HS-5 (cell line): ENCODE measurements at regions not wholly inside any gene's neighbourhood (a gene's known extent, or its start where the extent isn't known, plus 50 kb on each side); places are given as distances from the start of the nearest gene placed in this dataset.

Experiments used
- DNase-seq: peaks from one replicate; pipeline ENCODE4 v3.0.0-alpha.2; 2012; ENCODE audit warnings: low read depth

DNA sequence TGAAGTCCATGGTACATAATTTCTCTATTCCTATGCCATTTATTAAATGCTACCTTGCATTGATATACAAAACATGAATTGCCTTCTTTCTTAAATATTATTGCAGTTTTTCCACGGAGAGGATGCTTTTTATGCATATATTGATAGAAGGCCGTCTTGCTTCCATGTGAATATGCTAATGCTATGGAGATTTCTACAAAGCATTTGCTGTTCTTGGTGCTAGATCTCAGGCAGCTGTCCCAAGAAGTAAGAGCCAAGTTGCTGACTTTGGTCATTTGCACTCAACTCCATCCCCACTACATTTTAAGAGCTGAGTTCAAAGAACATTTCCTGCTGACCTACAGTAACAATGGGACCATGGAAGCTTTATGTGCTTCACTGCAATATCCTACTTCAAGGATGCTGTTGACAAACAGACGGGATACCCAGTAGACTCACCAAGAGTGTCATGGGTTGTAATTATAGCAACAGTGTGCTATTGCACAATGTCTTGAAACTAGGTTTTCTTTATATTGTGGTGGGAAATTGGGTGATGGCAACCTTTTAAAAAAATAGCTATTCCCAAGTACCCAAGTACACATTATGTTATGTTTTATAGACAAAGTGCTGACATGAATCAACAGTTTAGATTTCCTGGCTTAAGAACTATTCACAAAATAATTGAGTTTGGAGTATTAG lies 1172.4 kb upstream of the PIK3C3 start:
- no peak for DNase-seq

DNA sequence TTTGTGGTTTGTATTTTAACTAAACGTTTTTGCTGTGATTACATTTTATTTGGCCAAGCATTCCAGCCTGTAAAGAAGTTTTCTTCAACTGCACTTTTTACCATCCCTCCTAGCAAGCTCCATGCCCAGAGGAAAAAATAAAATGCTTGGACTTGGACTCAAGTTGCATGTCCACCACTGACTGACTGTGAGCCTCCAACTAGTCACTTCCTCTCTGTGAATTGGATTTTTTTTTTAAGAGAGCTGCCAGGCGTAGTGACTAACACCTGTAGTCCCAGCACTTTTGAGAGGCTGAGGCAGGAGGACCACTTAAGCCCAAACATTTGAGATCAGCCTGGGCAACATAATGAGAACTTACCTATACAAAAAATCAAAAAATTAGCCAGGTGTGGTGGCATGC lies 1185.2 kb upstream of the PIK3C3 start:
- DNase-seq = no peak

DNA sequence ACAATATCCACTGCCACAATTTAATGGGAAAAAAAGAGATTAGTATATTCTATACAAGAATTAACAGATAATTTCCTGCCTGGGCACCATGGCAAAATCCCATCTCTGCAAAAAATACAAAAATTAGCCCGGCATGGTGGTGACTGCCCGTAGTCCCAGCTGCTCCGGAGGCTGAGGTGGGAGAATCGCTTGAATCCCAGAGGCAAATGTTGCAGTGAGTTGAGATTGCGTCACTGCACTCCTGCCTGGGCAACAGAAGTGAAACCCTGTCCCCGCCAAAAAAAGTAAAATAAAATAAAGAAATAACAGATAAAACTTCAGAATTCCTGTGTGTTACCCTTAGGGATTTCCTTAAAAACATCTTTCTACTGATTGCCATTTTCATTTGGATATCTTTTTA lies 1194.8 kb upstream of the PIK3C3 start:
- DNase-seq = no peak

DNA sequence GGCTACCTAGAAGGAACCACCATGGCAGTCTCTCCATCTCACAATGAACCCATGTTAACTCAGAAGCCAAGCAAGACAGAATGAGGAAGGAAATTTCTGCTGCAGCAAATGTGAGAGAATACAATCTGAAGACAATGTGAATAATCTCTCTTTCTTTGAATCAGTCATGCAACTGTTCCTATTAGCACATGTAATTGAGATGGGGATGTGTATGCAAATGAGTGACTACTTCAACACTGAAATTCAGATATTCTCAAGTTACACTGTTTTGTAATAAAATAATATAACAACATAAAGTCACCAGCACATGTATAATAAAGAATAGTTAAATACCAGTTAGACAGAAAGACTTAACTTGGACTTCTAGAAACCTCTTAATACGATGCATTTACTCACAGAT lies 1200.6 kb upstream of the PIK3C3 start:
- DNase-seq = no peak

GRCh38 chr18:40752316-40752715 lies 1202.7 kb upstream of the PIK3C3 start:
- no peak for DNase-seq

DNA sequence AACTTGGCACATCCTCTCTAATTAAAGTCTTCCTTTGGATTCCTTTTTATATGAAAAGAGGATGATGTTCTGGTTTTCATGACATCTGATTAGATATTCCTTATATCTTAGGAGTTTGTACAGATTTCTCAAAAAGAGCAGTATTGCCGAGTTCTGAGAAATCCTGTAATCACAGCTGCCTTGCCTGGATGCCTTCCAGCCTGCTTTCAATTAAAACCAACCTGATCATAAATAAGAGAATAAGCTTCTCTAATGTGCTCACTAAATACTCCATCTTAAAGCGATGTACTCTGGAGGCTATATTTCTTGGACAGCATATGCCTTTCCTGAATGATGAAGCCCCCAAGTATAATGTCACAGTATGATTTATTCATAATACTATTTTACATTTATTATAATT lies 1203.8 kb upstream of the PIK3C3 start:
- DNase-seq = no peak

DNA sequence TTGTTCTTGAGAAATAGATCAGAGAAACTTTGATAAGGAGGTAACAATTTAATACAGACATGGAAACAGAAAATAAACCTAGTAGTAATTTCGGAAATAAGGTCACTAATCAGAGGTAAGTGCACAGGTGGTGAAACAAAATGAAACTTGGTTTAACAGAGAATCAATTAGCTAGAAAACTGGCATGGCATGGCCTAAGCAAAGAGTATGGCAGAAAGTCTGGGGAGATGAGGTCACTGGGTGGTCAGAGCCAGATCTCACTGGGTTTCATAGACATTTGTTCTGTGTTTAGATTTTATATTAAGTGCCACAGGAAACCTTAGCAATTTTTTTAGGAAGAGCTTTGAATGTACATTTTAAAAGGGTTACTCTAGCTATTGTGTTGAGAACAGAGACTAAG lies 1216.0 kb upstream of the PIK3C3 start:
- DNase-seq = no peak

DNA sequence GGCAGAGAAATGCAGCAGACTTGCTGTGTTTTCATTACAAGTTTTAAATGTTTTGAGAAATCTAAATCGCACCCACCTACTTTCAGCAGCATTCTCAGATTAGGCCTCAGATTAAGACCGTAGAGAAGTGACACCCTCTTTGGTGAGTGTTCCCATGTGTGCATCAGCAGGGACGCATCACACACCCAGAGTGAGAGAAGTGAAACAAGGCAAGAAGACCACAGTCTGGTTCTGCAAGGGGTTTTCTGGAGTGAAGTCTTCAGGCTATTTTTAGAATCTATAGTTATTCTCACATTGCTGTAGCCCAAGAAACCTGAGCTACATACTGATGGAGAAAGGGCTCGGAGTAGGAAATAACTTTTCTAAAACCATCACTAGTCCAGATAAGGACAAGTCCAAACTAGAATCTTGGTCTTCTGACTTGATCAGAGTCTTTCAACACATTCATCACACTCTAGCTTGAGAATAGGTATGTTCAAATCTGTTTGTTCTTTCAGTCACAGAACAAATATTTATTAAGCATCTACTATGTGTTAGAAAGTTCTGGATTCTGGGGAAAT lies 1216.6 kb upstream of the PIK3C3 start:
- DNase-seq = no peak

DNA sequence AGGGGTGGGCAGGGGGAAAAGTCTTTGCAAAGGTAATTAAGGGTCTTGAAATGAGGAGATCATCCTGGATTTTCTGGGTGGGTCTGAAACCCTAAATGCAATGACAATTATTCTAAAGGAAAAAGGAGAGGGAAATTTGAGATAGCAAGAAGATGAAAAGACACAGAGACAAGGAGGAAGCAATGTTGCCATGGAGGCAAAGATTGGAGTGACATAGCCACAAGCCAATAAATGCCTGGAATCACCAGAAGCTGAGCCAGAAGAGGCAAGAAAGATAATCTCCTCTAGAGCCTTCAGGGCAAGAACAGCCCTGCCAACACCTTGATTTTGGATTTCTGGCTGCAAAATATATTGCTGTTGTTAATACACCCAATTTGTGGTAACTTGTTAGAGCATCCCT lies 1246.3 kb upstream of the PIK3C3 start:
- no peak for DNase-seq

- no peak for DNase-seq
Observed at GRCh38 chr18:40707797-40708196, 1247.2 kb upstream of the PIK3C3 start.

- no peak for DNase-seq
Observed at GRCh38 chr18:40698129-40698528, 1256.9 kb upstream of the PIK3C3 start.

DNA sequence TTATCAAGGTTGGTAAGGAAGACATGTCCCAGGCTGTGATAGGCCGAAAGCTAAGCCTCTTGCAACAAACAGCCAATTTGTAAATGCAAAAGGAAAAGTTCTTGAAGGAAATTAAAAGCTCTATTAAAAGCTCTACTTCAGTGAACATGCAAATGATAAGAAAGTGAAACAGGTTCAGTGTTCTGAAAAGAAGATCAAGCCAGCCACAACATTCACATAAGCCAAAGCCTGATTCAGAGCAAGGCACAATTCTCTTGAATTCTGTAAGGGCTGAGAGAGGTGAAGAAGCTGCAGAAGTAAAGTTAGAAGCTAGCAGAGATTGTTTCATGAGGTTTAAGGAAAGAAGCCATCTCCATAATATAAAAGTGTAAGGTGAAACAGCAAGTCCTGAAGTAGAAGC lies 1259.5 kb upstream of the PIK3C3 start:
- no peak for DNase-seq

GRCh38 chr18:40692871-40693270 lies 1262.2 kb upstream of the PIK3C3 start:
- no peak for DNase-seq

- no peak for DNase-seq
Observed at GRCh38 chr18:40690062-40690461, 1265.0 kb upstream of the PIK3C3 start.

DNA sequence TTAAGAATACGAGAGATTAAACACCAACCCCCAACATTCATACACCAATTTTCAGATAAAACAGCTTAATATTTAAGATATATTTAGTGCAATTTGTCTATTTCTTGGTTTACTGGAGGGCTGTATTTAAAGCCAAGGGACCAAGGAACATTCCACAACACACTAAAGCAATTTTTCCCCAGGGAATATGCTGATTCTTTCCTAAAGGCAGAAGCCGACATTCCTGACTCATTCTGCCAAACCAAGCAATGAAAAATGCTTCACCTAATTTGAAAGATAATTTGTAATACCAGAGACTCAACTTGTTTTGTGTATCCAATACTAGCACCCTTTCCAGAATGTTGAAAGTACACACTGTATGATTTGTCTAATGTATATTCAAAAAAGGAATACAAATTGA lies 1267.6 kb upstream of the PIK3C3 start:
- no peak for DNase-seq

DNA sequence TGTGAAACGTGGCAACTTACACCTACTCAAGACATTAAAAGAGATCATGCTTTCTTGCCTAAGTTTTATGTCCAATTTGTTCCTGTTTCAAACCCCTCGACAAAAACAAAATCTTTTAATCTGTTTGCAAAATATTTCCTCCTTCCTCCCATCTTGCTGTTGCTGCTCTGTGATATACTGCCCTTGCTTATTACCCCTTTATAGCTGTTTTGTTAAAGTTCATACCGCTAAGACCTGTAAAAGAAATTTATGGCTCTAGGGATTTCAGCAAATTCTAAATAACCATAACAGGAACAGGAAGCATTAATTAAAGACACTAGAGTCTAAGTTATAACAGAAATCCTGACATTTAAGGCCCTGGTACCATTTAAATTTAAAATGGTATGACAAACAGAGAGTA lies 1268.2 kb upstream of the PIK3C3 start:
- DNase-seq = no peak

DNA sequence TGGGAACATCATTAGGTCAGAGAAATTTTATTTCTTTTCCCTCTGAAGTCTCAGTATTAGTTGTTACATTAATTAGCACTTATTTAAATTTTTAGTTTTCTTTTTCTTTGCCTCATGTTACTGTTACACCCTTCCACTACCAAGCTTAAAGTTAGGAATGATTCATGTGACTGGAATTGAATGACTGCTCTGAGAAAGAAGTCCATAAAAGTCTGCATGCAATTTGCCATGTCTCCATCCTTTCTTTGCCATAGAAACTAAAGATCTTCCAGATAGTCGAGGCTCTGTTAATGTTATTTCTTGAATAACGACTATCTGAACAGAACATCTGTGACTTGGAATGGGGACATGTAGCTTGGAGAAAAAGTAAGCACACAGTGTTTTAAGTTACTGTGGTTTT lies 1269.8 kb upstream of the PIK3C3 start:
- no peak for DNase-seq

DNA sequence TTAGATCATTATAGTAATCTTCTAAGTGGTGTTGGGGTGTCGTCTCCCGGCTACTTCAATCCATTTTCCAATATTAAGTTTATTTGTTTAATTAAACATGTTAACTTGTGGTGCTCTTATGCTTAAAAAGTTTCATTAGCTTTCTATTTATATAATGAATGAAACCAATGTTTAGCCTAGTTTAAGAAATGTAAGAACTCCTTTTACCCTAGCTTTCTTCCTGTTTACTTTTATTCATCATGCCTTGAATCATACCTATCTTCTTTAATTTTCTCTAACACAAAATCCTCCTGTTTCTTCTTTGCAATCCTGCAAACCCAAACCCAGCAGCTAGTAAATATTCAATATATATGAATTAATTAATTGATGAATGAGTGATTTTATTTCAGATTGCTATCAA lies 1276.7 kb upstream of the PIK3C3 start:
- no peak for DNase-seq

DNA sequence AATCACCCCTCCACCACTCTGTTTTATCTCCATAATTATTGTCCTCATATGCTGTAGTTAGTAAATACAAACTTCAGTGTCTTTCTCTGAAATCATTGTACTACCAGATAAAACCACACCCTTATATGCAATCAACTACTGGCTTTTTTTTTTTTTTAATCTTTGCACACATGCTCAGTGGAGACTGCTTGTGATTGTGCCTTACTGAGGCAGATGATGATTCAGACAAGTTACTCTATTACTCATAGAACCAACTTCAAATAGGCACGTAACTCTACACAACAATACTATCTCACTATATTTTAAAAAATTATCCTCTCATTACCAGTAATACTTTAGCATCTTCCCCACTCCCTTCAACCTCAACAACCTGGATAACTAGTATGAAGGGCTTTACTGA lies 1278.4 kb upstream of the PIK3C3 start:
- no peak for DNase-seq

DNA sequence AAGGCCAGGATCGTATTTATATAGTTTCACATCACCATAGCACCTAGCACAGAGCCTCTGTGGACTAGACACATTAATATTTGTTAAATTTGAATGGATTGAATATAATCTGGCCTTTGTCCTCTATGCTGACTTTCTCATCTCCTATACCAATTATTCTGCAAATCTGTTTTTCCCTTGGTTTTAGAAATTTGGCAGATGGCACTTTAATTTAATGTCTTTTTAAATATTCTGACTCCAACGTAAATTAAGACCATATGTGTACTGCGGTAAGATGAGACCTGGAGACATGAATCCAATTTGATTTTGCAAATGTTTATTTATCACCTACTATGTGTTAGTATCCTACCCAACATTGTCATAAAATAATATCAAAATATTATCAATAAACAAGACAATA lies 1281.9 kb upstream of the PIK3C3 start:
- no peak for DNase-seq

- no peak for DNase-seq
Observed at GRCh38 chr18:40672590-40672989, 1282.4 kb upstream of the PIK3C3 start.

DNA sequence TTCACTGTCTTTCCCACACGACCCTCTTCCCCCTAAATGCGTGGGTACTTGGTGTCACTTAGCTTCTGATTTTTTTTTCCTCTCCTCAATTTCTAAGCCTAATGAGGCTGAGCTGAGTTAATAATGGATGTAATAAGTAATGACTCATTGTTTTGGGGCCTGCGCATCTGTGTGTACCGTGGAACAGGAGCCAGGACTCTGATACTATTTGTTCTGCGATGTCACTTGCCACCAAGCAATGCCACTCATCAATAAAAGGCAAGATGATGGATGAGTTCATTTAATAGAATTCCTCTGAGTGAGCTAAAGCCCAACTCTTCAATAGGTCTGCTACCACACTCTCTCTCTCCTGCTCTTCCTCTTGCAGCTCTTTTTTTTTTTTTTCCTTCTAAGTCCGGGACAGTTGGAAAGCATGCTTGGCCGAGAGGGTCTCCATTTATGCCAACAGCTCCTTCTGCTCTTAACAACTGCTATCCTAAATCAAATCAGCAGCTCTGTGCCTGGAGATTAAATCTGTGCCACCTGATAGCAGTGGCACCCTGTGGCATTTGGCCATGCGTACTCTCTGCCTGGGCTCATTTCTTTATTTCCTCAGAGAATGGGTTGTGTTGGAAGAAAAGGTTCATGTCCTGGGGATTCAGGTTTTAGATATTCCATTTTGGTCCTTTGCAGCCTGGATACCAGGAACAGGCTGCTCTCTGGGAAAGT lies 1284.2 kb upstream of the PIK3C3 start:
- DNase-seq = no peak

DNA sequence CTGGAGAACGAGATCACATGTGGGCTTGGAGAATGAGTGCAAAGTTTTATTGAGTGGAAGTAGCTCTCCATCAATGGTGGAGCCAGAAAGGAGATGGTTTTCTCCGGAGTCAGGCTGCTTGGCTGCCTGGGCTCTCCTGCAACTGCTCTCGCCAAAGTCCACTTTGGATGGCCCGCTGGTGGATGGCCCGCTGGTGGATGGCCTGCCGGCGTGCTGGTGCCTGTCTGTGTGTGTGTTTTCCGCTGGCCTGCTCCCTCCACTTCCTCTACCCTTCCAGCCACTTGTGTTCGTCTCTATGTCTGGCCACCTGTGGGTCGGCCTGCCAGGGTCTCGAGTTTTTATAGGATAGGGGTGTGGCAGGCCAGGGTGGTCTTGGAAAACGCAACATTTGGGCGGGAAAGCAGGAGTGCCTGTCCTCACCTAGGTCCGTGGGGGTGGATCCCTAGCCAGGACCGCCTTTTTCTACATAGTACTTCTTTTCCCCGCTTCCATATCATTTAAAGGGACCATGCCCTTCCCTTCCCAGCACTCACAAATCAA lies 1292.1 kb upstream of the PIK3C3 start:
- DNase-seq = no peak

DNA sequence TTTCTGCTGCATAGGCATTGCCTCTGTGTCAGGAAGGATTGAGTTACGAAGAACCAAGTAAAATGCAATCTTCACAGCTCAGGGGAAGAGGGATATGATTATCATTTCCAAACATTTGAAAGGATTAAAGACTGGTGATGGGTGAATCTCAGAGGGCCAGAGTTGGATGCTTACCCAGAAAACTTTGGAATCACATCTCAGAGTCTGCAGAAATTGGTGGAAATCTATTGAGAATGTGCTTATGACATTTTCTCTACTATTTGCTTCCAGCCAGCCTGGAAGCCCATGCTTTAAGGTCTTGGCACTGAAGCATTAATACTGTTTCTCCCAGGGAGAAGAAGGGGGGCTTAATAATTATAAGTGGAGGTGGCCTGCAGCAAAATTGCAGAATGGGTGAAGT lies 1301.4 kb upstream of the PIK3C3 start:
- DNase-seq = no peak
